HG03196 (cell line): ENCODE measurements at regions not wholly inside any gene's neighbourhood (a gene's known extent, or its start where the extent isn't known, plus 50 kb on each side); places are given as distances from the start of the nearest gene placed in this dataset.

Experiments used
- ATAC-seq: cut with Tn5 transposase; IDR thresholded peaks from one replicate; pipeline ENCODE4 v1.9.1; 2021; ENCODE audit not compliant: unreplicated experiment

DNA sequence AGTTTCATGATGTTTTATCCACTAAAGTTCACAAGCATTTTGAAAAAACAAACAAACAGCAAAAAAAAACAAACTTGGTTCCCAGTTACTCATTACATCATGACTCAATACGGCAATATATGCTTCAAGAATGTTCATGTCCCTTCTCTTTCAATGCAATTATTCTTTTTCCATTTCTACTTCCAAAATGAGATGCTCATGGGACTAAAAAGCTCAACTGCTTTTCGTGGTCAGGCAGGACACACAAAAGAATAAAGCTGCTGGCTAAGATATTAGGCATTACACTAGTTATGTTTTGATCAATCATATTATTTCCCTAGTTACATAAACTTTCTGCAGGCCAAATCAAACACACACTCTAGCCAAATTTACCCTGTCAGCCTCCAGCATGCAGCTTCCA lies 301.3 kb downstream of the EPHA4 start:
- no peak for ATAC-seq

DNA sequence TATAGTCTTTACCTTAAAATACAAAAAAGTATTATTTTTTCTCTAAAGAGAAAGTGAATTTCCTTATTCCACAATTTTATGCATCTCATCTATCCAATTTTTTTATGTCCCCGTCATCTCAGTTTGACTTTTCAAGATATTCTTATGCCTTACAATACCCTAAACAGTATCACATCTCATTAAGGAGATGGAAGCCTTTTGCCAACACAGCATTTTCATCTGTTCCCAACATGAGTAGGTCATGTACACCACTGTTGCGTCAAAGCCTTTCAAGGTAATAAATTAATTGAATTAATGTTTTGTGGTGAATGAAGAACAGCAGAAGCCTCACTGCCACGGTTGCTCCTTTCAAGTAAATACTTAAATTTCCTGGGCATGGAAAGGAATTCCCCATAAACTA lies 299.4 kb downstream of the EPHA4 start:
- ATAC-seq = no peak

DNA sequence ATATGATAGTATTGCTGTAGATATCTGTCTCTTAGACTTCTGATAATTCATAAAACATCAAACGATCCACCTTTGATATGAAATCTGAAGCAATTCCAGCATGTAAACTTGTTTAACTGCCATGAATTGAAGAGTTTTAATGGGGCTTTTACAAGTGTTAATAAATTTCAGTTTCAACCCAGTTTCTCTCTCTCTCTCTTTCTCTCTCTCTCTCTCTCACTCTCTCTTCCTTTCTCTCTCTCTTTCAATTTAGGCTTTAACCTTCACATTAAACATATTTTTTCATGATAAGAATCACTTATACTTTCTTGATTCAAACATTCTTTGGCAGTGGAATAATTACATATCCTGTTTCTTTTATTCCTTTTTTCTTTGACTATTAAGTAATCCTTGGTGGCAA lies 296.1 kb downstream of the EPHA4 start:
- ATAC-seq = no peak

DNA sequence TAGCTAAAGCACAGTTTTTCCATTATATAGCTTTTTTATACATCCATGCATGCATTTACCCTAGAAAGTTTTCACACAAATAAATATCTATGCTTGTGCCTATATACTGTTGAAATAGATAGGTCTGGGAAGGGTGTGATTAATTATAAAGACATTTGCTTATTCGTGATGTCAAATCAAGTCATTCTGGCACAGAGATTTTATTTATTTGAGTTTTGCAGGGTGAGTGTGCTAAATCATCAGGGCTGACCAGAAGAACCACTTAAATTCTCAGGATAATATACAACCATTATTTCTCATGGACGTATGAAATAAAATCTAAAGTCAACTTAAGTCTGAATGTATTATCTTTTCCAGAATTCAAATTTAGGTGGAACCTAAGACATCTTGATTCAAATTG lies 295.5 kb downstream of the EPHA4 start:
- no peak for ATAC-seq

DNA sequence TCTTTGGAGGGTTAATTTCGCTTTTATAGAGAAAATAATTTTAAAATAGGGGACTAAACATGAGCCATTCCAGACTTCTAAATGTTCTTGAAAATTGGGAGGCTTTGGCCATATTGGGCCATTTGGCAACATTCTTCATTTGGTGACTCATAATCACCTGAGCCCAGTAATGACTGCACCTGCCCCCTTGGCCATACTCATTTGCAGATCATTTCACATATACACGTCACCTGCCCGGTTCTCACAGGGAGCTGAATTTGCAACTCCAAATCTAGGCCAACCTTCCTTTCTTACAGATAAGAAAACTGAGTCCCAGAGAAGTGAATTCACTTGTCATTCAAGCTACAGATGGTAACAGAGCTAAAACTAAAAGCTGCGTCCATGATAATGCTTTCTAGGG lies 289.7 kb downstream of the EPHA4 start:
- no peak for ATAC-seq

DNA sequence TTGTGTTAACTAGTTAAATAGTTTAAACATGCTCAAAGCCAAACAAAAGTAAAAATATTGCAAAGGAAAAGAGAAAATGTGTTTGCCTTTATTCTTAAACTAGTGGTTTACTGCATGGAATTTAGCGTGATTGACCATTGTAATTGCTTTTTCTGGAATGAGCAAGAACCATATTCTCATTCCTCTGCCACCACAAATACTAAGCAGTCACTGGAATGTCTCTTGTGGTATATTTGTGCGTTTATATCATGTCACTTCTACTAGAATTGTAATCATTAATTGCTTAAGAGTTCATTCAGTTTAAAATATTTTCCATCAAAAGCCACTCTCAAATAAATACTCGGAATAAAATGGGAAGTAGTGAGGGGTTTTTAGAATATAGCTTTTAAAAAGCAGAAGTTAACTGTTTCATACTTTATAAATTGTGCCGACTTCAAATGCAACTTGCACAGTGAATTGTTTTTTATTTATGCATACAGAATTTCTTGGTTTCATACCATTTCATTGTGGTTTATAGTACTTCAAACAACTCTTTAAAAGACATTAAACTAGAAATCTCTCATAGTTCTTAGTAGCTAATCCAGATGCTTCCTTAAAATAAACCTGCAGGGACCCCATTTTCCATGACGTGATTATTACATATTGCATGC lies 288.1 kb downstream of the EPHA4 start:
- no peak for ATAC-seq

DNA sequence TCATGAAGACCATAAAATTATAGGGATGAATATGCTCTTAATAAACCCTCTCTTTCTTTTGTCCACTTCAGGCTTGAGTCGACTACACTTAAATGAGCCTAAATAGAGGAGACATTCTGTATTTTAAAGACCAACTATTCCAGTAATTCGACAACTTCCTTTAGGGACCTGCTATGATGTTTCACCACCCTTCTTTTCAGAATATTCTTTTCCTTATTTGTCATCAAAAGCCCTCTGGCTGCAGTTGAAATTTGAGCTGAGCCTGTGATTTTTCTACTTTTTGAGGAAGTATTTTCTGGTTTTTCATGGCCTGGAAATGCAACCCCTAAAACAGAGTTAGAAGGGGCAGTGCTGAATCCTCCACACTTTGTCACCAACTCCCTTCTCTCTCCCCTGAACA lies 287.0 kb downstream of the EPHA4 start:
- ATAC-seq = no peak

DNA sequence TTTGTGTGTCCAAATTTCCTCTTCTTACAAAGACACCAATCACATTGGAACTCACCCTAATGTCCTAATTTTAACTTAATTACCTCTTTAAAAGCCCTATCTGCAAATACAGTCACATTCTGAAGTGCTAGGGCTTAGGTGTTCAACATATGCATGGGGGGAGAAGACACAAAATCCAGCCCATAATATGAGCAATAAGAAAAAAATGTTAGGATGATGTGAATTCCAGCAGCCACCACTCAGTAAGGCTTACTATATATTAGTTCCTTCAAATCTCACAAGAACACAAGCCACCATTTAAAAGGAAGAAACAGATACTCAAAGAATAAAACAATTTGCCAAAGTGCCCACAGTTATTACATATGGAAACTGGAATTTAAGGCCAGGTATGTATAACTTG lies 285.7 kb downstream of the EPHA4 start:
- ATAC-seq = no peak

DNA sequence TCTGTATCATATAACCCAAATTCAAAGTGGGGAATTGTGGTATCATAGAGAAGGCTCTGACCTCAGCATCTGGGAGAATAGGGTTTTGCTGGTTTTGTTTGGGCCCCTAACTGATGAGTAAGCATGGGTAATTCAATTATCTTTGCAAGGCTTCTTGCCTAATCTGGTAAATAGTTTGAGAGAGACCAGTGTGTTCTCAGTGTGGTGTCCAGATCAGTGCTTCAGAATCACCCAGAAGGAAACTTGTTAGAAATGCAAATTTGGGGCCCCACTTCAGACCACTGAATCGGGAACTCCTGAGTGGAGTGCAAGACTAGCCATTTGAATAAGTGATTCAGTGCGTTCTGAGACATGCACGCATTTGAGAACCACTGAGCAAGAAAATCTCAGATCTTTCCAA lies 282.7 kb downstream of the EPHA4 start:
- ATAC-seq = no peak

DNA sequence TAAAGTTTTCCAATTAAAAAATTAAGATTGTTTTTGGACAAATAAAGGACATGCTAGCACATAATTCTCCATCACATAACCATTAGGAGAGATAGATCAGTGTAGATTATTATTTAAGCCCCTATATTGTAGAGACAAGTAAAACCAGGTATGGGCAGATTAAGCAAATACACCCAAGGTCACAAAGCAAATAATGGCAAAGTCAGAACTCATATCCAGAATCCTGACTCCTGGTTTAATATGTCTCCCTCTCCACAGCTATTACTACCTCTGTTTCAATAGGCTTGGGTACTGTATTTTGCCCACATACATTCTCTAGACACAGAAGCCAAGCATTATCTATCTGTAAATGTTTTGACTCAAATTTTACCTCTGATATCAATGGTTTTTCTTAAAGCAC lies 282.3 kb downstream of the EPHA4 start:
- no peak for ATAC-seq

DNA sequence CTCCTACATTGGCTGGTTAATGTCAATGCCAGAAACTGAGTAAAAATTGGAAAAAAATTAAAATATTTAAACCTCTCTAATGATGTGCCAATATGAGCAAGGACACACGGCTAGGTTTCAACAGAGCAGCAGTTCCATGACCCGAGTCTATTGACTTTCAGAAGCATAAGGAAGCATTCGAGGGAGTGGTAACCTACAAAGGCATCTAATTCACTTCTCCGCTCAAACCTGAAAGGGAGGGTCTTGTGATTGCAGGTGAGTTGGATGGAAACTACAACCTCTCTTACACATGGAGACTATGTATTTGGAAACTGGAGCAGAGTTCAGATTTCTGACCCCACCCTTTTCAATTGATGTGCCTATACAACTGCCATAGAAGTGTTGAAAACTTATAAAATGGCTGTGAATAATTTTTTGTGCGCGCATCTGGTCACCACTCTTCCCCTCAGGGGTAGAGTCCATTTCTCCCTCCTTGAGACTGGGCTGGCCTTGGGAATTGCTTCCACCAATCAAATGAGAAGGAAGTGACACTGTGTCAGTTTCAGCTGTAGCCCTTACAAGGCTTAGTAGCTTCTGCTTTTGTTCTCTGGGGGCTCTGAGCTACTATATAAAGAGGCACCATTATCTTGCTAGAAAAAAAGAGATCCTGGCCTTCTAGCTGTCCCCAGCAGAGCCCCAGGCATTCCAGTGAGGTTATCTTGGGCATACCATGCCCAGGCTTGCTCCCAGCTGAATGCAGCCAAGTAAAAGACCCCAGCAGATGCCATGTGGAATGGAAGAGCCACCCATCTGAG lies 278.0 kb downstream of the EPHA4 start:
- ATAC-seq = no peak

DNA sequence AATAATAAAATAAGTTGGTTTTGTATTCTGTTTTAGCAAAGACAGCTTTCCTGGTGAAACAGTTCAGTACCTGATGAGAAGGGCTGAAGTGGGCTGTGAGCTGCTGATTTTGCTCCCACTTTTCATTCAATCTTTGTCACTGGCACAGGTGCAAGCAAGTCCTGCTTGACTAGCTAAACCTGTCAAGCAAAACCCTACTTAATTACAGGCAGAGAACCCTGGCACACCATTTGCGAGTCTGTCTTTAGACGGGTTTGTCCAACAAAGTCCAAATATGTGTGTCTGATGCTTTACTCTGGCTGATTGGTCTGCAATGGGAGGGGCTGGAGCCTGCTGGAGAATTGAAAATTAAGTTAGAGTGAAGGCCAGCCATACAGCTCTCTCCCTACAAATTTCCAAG lies 267.2 kb downstream of the EPHA4 start:
- no peak for ATAC-seq

DNA sequence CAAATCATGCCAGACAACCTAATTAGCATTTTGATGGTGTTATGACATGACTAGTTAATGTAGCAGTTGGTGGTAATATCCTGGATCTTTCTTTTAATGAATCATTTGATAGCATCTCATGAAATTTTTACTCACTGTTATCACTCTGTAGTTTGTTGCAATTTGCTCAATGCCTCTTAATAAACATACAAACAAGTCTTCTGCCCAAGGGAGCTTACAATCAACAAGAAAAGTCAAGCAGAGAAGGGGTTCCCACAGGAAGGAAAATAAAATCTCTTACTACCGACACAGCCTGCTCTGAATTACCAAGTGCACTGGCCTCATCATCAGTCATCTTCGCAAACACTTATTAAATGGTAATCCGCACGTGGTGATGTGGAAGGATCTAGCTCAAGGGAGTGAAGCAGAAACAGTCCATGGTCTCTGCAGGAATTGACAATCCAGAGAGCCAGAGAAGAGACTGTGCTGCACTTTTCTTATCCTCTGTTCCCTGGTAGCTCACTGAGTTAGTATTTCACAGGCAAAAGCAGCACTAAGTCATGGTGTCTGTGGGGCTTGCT lies 263.5 kb downstream of the EPHA4 start:
- no peak for ATAC-seq

DNA sequence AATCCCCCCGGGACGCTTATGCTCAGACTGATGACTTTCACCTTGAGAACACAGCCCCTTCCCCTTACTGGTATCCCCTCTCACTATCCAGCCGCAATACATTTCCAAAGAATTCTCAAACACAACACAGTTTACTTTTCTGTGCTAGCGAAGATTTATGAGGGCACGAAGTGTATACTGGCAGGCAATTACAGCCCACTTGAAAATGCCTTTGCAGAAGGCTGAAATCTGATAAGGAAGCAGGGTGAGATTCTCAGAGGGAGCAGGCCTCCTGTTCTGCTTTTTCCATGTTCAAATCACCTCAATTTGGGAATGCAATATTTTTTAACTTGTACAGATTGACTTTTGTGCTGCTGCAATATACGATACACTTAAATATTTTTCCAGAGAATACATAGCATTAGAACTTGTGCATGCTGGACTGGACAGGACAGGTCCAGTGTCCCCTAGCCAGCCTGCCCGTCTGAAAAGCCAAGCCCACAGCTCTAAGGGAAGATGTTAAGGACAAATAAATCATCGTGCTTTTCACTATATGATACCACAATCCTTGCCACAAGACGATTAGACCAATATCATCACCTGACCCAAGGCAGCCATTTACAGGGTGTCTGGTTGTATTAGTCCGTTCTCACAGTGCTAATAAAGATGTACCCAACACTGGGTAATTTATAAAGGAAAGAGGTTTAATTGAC lies 262.1 kb downstream of the EPHA4 start:
- no peak for ATAC-seq

DNA sequence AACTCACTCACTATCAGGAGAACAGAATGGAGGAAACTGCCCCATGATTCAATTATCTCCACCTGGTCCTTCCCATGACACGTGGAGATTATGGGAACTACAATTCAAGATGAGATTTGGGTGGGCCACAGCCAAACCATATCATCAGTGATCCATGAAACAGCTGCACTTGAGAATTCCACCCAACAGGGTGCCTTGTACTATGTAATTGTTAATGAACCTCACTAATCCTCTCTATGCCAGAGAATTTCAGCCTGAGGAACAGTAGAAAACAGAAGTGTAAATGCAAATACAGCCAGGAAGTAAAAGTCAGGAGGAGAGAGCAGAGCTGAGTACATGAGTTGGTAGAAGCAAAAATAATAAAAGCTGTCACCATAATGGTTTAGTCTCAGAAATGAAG lies 261.4 kb downstream of the EPHA4 start:
- ATAC-seq = no peak

DNA sequence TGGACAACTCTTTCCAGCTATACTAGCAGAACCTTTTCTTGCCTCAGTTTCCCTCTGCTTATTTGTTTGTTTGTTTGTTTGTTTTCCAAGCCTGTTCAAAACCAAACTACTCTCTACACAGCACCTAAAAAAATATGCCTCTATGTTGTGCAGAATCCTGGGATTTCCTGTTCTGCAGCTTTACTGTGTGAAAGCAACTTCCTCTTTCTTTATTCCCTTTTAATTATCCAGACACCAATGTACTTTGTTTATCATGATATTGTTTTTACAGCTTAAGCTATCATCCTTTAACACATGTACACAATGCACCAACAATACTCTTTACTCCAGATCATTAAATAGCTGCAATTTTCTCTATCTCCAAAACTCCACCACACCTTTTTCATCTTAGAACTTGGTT lies 259.5 kb downstream of the EPHA4 start:
- ATAC-seq = no peak

DNA sequence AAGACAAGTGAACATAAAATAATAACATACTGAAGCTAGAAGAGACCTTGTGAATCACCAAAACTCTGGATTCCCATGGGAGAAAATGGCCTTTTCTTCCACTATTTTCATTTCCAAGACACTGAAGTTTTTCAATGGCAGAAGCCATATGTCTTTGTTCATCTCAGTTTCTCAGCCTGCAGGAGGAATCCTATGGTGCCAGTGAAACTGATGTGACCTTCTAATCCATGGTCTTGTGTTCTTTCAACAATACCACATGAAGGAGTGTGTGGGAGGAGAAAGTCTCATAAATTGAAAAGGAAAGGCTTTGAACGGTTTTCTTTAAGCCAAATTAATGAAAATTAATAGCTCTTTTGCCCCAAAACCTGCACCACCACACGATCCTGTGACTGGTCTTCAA lies 257.3 kb downstream of the EPHA4 start:
- ATAC-seq = no peak

DNA sequence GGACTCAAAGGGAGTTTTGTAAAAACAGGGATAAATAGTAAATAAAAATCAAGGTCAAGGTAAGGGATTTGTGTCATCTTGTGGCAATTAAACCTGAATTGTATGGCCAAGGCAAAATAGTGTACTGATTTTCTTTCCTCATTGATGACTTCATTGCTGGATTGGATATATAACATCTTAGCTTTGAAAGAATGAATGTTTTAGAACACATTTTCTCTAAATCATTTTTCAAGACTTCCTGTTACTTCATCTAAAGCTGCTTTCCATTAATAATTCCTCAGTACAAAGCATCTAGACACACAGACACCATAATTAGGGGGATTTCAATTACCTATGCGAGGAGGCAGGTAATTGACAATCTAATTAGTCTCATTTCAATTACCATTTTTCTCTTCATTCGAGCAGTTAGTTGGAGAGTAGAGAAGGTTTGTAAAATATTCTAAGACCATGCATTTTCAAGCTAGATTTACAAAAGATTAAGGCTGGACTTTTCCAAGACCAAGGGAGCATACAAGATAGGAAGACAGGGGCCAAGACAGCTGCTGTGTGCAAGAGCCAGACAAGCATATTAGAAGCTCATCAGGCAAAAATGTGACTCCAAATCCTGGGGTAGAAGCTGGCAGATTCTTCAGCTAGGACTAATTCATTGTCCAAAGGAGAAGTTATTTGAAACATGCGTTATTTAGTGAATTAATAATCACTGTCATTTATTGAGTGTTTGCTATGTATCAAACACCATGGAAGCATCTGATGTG lies 253.6 kb downstream of the EPHA4 start:
- ATAC-seq = no peak

DNA sequence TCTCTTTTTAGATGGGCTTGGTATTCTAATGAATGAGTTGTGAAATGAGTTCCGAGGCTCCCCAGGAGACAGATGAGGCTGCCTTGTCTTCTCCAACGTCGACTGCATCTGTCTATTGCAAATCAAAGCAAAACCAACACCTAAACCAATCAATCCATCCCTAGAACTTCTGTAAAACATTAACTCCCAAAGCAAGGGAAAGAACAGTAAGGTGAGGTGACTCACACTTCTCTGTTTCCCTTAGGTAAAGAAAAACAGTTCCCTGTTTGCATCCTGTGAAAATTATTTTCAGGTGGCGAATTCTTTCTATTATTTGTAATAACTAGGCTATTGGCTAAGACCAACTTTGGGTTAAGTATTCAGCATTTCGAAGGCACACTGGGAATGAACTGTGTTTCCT lies 249.4 kb downstream of the EPHA4 start:
- ATAC-seq = no peak

DNA sequence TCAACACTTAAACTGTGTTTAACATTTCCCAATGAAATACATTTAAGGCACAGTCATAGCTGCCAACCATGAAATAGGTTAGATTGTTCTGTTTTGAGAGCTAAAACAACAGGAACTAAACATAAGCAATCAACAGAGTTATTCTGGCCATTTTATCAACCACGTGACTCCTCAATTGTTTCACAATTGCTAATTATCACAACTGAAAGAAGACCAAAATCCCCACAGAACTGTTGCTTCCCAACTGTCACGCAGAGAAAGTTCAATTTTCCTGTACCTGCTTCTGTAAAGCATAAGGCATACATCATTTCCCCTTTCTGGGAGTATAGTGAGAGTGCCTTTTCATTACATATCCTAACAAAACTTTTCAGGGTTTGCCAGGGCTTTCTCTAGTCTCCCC lies 248.6 kb downstream of the EPHA4 start:
- no peak for ATAC-seq

DNA sequence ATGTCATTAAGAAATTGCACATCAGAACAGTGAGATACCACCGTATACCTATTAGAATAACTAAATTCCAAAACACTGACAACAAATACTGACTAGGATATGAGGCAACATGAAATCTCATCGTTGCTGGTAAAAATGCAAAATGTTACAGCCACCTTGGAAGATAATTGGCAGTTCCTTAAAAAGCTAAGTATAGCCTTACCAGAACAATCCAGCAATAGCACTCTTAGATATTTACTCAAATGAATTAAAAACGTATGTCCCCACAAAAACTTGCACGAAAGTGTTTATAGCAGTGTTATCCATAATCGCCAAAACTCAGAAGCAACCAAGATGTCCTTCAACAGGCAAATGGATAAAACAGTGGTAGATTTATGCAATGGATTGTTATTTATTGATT lies 241.7 kb downstream of the EPHA4 start:
- no peak for ATAC-seq
